VCaP (cell line): ENCODE measurements at regions not wholly inside any gene's neighbourhood (a gene's known extent, or its start where the extent isn't known, plus 50 kb on each side); places are given as distances from the start of the nearest gene placed in this dataset.
"Not testable (repeated sequence)": the region's sequence is repeated elsewhere in the genome, so short reads cannot be mapped to it uniquely, and the experiment has no call there.

Experiments used
- H3K27ac ChIP-seq: fragments of 450-650 bp; 2 replicates; pipeline ENCODE4 v1.5.1; 2017
- CTCF ChIP-seq: fragments of 450-650 bp; conservative IDR thresholded peaks from 2 replicates; pipeline ENCODE4 v1.5.1; 2017; ENCODE audit warnings: mild to moderate bottlenecking, moderate library complexity

GRCh38 chr6:141395443-141396008 is 737.2 kb upstream of the GJE1 start:
- H3K27ac ChIP-seq = no peak overlapping the region
- no peak for TF ChIP-seq CTCF

- H3K27ac ChIP-seq = no peak overlapping the region
- no peak for TF ChIP-seq CTCF
These were observed 738.1 kb upstream of the GJE1 start for GRCh38 chr6:141394565-141395051.

- TF ChIP-seq CTCF = no peak
- no peak overlapping the region for H3K27ac ChIP-seq
These were observed 738.6 kb upstream of the GJE1 start for GRCh38 chr6:141394125-141394536.

- no peak overlapping the region for H3K27ac ChIP-seq
- TF ChIP-seq CTCF = no peak
These were observed 739.2 kb upstream of the GJE1 start for GRCh38 chr6:141393405-141394124.

GRCh38 chr6:141391135-141391534 is 741.6 kb upstream of the GJE1 start:
- H3K27ac ChIP-seq = not testable (repeated sequence)

GRCh38 chr6:141388666-141389065 is 744.1 kb upstream of the GJE1 start:
- H3K27ac ChIP-seq = no peak overlapping the region
- no peak for TF ChIP-seq CTCF

- TF ChIP-seq CTCF = no peak
- no peak overlapping the region for H3K27ac ChIP-seq
These were observed 762.3 kb upstream of the GJE1 start for GRCh38 chr6:141370438-141370837.

GRCh38 chr6:141366796-141367195 is 765.9 kb upstream of the GJE1 start:
- H3K27ac ChIP-seq = not testable (repeated sequence)
